T-helper 17 cell (primary cell): ENCODE measurements at regions not wholly inside any gene's neighbourhood (a gene's known extent, or its start where the extent isn't known, plus 50 kb on each side); places are given as distances from the start of the nearest gene placed in this dataset.
"Not testable (repeated sequence)": the region's sequence is repeated elsewhere in the genome, so short reads cannot be mapped to it uniquely, and the experiment has no call there.

ENCODE experiments used
- ATAC-seq: fragments of 150-1000 bp; cut with Tn5 transposase; 2 replicates; pipeline ENCODE4 v1.10.0; 2021; ENCODE audit warnings: mild to moderate bottlenecking, moderate library complexity
- DNase-seq, 3 donors: peaks; one replicate each; pipeline versions ENCODE4 v3.0.0 to v3.0.0-alpha.2; 2020 to 2021
- H3K9me3 ChIP-seq: one replicate; pipeline ENCODE4 v1.7.0; 2013; ENCODE audit warnings: low read length, mild to moderate bottlenecking; ENCODE audit not compliant: control insufficient read depth, poor library complexity, severe bottlenecking
- H3K27ac Mint-ChIP-seq: one replicate; pipeline ENCODE4 v1.8.0; 2022; ENCODE audit warnings: mild to moderate bottlenecking, moderate library complexity, mixed read lengths
- H3K27me3 Mint-ChIP-seq: one replicate; pipeline ENCODE4 v1.8.0; 2022; ENCODE audit warnings: mixed read lengths
- H3K36me3 Mint-ChIP-seq: one replicate; pipeline ENCODE4 v1.8.0; 2022; ENCODE audit warnings: low read depth, mixed read lengths
- H3K4me1 Mint-ChIP-seq: one replicate; pipeline ENCODE4 v1.8.0; 2022; ENCODE audit warnings: mild to moderate bottlenecking, mixed read lengths
- H3K4me3 Mint-ChIP-seq: one replicate; pipeline ENCODE4 v1.8.0; 2022; ENCODE audit warnings: mild to moderate bottlenecking, moderate library complexity, mixed read lengths

GRCh38 chr16:64700628-64701027 is 421.2 kb downstream of the CDH11 start:
- Mint-ChIP-seq H3K36me3 (no peaks in the 10 kb centered on the region), H3K27me3 (no peaks in the 10 kb centered on the region), H3K4me3 (no peak overlapping the region), H3K27ac (no peak overlapping the region), H3K4me1 (no peaks in the 10 kb centered on the region)
- no peak for ATAC-seq
- no peak for DNase-seq
- no peaks in the 10 kb centered on the region for H3K9me3 ChIP-seq

GRCh38 chr16:64696866-64697265 is 425.0 kb downstream of the CDH11 start:
- no peaks in the 10 kb centered on the region for H3K9me3 ChIP-seq
- Mint-ChIP-seq H3K4me1 (no peaks in the 10 kb centered on the region), H3K27ac (no peak overlapping the region), H3K36me3 (no peaks in the 10 kb centered on the region), H3K27me3 (no peaks in the 10 kb centered on the region), H3K4me3 (no peak overlapping the region)
- ATAC-seq: no peak
- no peak for DNase-seq

- no peak for ATAC-seq
- Mint-ChIP-seq H3K36me3 (no peaks in the 10 kb centered on the region), H3K4me3 (no peak overlapping the region)
These were observed 426.2 kb downstream of the CDH11 start for GRCh38 chr16:64695684-64696083.

GRCh38 chr16:64693946-64694345 is 427.9 kb downstream of the CDH11 start:
- Mint-ChIP-seq H3K4me1 (no peaks in the 10 kb centered on the region), H3K36me3 (no peaks in the 10 kb centered on the region), H3K27me3 (no peaks in the 10 kb centered on the region), H3K4me3 (no peak overlapping the region), H3K27ac (no peak overlapping the region)
- DNase-seq (no peak), ATAC-seq (no peak)
- H3K9me3 ChIP-seq: no peaks in the 10 kb centered on the region

More at GRCh38 chr16:64695684-64696083, 426.2 kb downstream of the CDH11 start:
- no peak for DNase-seq
- no peaks in the 10 kb centered on the region for H3K27me3 Mint-ChIP-seq
- no peak overlapping the region for H3K27ac Mint-ChIP-seq
- H3K9me3 ChIP-seq: no peaks in the 10 kb centered on the region
- H3K4me1 Mint-ChIP-seq: no peaks in the 10 kb centered on the region

- no peaks in the 10 kb centered on the region for H3K4me1 Mint-ChIP-seq
- ATAC-seq: no peak
These were observed 434.1 kb downstream of the CDH11 start for GRCh38 chr16:64687786-64688185.

GRCh38 chr16:64687123-64687522 is 434.7 kb downstream of the CDH11 start:
- DNase-seq: no peak
- Mint-ChIP-seq H3K27ac (no peak overlapping the region), H3K4me1 (no peaks in the 10 kb centered on the region), H3K4me3 (no peak overlapping the region), H3K27me3 (no peaks in the 10 kb centered on the region), H3K36me3 (no peaks in the 10 kb centered on the region)
- ATAC-seq: no peak
- no peaks in the 10 kb centered on the region for H3K9me3 ChIP-seq

More at GRCh38 chr16:64687786-64688185, 434.1 kb downstream of the CDH11 start:
- H3K9me3 ChIP-seq: no peaks in the 10 kb centered on the region
- H3K27ac Mint-ChIP-seq: no peak overlapping the region
- H3K36me3 Mint-ChIP-seq: no peaks in the 10 kb centered on the region
- no peak overlapping the region for H3K4me3 Mint-ChIP-seq
- H3K27me3 Mint-ChIP-seq: no peaks in the 10 kb centered on the region
- no peak for DNase-seq

GRCh38 chr16:64679976-64680690 is 441.7 kb downstream of the CDH11 start:
- H3K4me1 Mint-ChIP-seq: no peaks in the 10 kb centered on the region
- H3K27ac Mint-ChIP-seq: no peak overlapping the region
- no peak overlapping the region for H3K4me3 Mint-ChIP-seq
- DNase-seq: no peak
- H3K27me3 Mint-ChIP-seq: no peaks in the 10 kb centered on the region
- ATAC-seq: no peak
- no peaks in the 10 kb centered on the region for H3K36me3 Mint-ChIP-seq
- no peaks in the 10 kb centered on the region for H3K9me3 ChIP-seq

GRCh38 chr16:64669573-64669972 is 452.3 kb downstream of the CDH11 start:
- H3K9me3 ChIP-seq: no peaks in the 10 kb centered on the region
- H3K4me3 Mint-ChIP-seq: no peak overlapping the region
- no peaks in the 10 kb centered on the region for H3K27me3 Mint-ChIP-seq
- H3K27ac Mint-ChIP-seq: no peak overlapping the region
- H3K36me3 Mint-ChIP-seq: no peaks in the 10 kb centered on the region
- no peaks in the 10 kb centered on the region for H3K4me1 Mint-ChIP-seq
- no peak for ATAC-seq
- DNase-seq: no peak

GRCh38 chr16:64667334-64667877 is 454.5 kb downstream of the CDH11 start:
- no peaks in the 10 kb centered on the region for H3K4me1 Mint-ChIP-seq
- no peak for ATAC-seq
- no peak overlapping the region for H3K27ac Mint-ChIP-seq

GRCh38 chr16:64662312-64662711 is 459.6 kb downstream of the CDH11 start:
- not testable (repeated sequence) for H3K4me3 Mint-ChIP-seq, H3K9me3 ChIP-seq, H3K4me1 Mint-ChIP-seq, H3K27me3 Mint-ChIP-seq, H3K36me3 Mint-ChIP-seq, ATAC-seq, H3K27ac Mint-ChIP-seq, DNase-seq

More at GRCh38 chr16:64667334-64667877, 454.5 kb downstream of the CDH11 start:
- Mint-ChIP-seq H3K4me3 (no peak overlapping the region), H3K27me3 (no peaks in the 10 kb centered on the region), H3K36me3 (no peaks in the 10 kb centered on the region)
- H3K9me3 ChIP-seq: no peaks in the 10 kb centered on the region
- no peak for DNase-seq

- DNase-seq (no peak), ATAC-seq (no peak)
- no peak overlapping the region for H3K27ac Mint-ChIP-seq
- H3K9me3 ChIP-seq: no peaks in the 10 kb centered on the region
- no peaks in the 10 kb centered on the region for H3K27me3 Mint-ChIP-seq
- no peaks in the 10 kb centered on the region for H3K4me1 Mint-ChIP-seq
- no peak overlapping the region for H3K4me3 Mint-ChIP-seq
- H3K36me3 Mint-ChIP-seq: no peaks in the 10 kb centered on the region
These were observed 462.0 kb downstream of the CDH11 start for GRCh38 chr16:64659866-64660265.

GRCh38 chr16:64657316-64658011 is 464.4 kb downstream of the CDH11 start:
- H3K27me3 Mint-ChIP-seq: no peaks in the 10 kb centered on the region
- no peak for ATAC-seq
- no peaks in the 10 kb centered on the region for H3K4me1 Mint-ChIP-seq

GRCh38 chr16:64656471-64656870 is 465.4 kb downstream of the CDH11 start:
- no peaks in the 10 kb centered on the region for H3K27me3 Mint-ChIP-seq
- no peaks in the 10 kb centered on the region for H3K36me3 Mint-ChIP-seq
- H3K4me1 Mint-ChIP-seq: no peaks in the 10 kb centered on the region
- no peak overlapping the region for H3K27ac Mint-ChIP-seq
- no peaks in the 10 kb centered on the region for H3K9me3 ChIP-seq
- no peak overlapping the region for H3K4me3 Mint-ChIP-seq
- ATAC-seq (no peak), DNase-seq (no peak)

More at GRCh38 chr16:64657316-64658011, 464.4 kb downstream of the CDH11 start:
- Mint-ChIP-seq H3K36me3 (no peaks in the 10 kb centered on the region), H3K4me3 (no peak overlapping the region), H3K27ac (no peak overlapping the region)
- no peaks in the 10 kb centered on the region for H3K9me3 ChIP-seq
- no peak for DNase-seq
